Fibroblast of lung (primary cell): ENCODE measurements at regions not wholly inside any gene's neighbourhood (a gene's known extent, or its start where the extent isn't known, plus 50 kb on each side); places are given as distances from the start of the nearest gene placed in this dataset.

Experiments used
- DNase-seq, 2 donors: peaks; one replicate each; pipeline versions ENCODE4 v3.0.0 to v3.0.0-alpha.2; 2010; ENCODE audit warnings: low read depth in 2 of 2
- H2AFZ ChIP-seq: 2 replicates; pipeline ENCODE4 v1.5.1; 2012; ENCODE audit warnings: low read length, control low read depth, inconsistent platforms
- H3K27ac ChIP-seq: 2 replicates; pipeline ENCODE4 v1.5.1; 2011; ENCODE audit warnings: low read length, control low read depth; ENCODE audit not compliant: insufficient read depth
- H3K27me3 ChIP-seq: 2 replicates; pipeline ENCODE4 v1.5.1; 2011; ENCODE audit warnings: mild to moderate bottlenecking, low read length; ENCODE audit not compliant: control insufficient read depth, insufficient read depth
- H3K36me3 ChIP-seq: 2 replicates; pipeline ENCODE4 v1.5.1; 2011; ENCODE audit warnings: low read length; ENCODE audit not compliant: control insufficient read depth, insufficient read depth
- H3K4me1 ChIP-seq: 2 replicates; pipeline ENCODE4 v1.5.1; 2011; ENCODE audit warnings: low read length; ENCODE audit not compliant: control insufficient read depth, insufficient read depth; ENCODE audit errors: extremely low read depth
- H3K4me2 ChIP-seq: 2 replicates; pipeline ENCODE4 v1.5.1; 2011; ENCODE audit warnings: low read length, control low read depth; ENCODE audit not compliant: insufficient read depth; ENCODE audit errors: extremely low read depth
- H3K4me3 ChIP-seq, 4 experiments: fragments of 200-600 bp in 1 of 4; sonication (generic) in 1 of 4; replicated peaks in 1 of 4; 2 replicates each; pipeline ENCODE4 v1.5.1; 2011 to 2016; ENCODE audit warnings: low read length in 4 of 4, low read depth in 3 of 4, mild to moderate bottlenecking in 3 of 4, control low read depth in 2 of 4, inconsistent platforms in 1 of 4, mixed read lengths in 1 of 4; ENCODE audit not compliant: insufficient read depth in 1 of 4; ENCODE audit errors: control extremely low read depth in 1 of 4
- H3K79me2 ChIP-seq: 2 replicates; pipeline ENCODE4 v1.5.1; 2012; ENCODE audit warnings: mild to moderate bottlenecking, low read length, inconsistent platforms; ENCODE audit not compliant: control insufficient read depth, insufficient read depth
- H3K9ac ChIP-seq: 2 replicates; pipeline ENCODE4 v1.5.1; 2011; ENCODE audit warnings: mild to moderate bottlenecking, low read length, control low read depth; ENCODE audit not compliant: insufficient read depth
- H3K9me3 ChIP-seq: 2 replicates; pipeline ENCODE4 v1.5.1; 2012; ENCODE audit warnings: low read depth, low read length; ENCODE audit not compliant: control insufficient read depth, insufficient read depth
- H4K20me1 ChIP-seq: 2 replicates; pipeline ENCODE4 v1.5.1; 2011; ENCODE audit warnings: low read length; ENCODE audit not compliant: control insufficient read depth, insufficient read depth; ENCODE audit errors: extremely low read depth
- EZH2 ChIP-seq: IDR thresholded peaks from 2 replicates; pipeline ENCODE4 v1.5.1; 2012; ENCODE audit warnings: low read length, control low read depth, mild to moderate bottlenecking; ENCODE audit errors: missing control alignments
- TF ChIP-seq, protein P1 (sequence below), 2 donors: IDR thresholded peaks in 1 of 2; conservative IDR thresholded peaks in 1 of 2; 1 replicate in 1 of 2; 2 replicates in 1 of 2; pipeline ENCODE4 v1.5.1; 2011 to 2012; ENCODE audit warnings: low read length in 2 of 2, control low read depth in 1 of 2, inconsistent platforms in 1 of 2, low read depth in 1 of 2, mild to moderate bottlenecking in 1 of 2

DNA sequence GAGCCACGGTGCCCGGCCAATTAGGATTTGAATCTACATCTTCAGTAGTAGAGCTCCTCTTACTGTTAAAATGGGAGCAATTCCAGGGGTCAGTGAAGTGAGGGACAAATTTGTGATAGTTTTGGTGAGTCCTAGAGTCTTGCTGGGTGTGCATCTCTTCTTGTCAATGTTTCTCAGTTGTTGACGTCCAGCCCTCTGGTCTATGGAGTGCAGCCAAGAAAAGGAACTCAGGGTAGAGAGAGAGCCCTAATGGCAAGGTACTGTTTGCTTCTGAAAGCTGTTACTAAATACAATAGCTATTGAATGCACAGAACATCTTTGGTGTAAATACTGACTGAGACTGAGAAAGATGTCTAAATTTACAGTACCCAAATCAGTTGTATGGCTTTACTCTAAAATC, 282.5 kb upstream of the SALL1 start:
- peak; percentile 12 to 14 for DNase-seq

DNA sequence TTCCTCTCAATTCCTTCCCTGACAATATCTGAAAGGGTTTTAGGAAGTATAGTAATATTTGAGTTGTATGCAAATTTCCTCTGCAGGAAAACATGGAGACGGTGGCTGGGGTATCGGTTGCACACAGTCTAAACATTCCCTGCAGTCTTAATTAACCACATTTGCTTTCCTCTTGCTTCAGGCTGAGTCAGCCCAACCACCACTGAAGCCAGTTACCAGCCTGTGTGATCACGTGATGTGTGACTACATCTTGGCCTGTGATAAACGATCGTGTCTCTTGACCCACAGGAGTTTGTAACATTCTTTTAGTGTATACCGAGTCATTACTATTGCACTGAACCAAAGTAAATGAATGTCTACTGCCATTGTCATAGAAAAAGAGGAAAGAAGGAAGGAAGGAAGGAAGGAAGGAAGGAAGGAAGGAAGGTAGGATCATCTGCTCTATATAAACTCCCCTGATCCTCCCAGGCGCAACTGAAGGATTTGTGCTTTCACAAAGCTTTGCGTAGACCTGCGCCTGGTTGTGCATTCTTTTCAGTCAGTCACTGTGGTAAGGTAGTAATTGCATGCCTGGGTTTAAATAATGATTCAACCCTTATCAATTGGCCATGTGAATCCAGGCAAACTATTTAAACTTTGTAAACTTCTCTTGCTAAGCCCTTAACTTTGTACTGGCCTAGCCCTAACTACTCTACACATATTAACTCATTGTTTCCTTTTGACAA, 280.6 kb upstream of the SALL1 start:
- no peak overlapping the region for H2AFZ ChIP-seq

More for the DNA sequence above, 282.5 kb upstream of the SALL1 start:
- Histone ChIP-seq H3K9me3 (no peaks in the 10 kb centered on the region), H3K27me3 (no peaks in the 10 kb centered on the region), H3K27ac (no peak overlapping the region), H3K4me1 (no peaks in the 10 kb centered on the region), H3K36me3 (no peaks in the 10 kb centered on the region), H2AFZ (no peak overlapping the region), H3K4me3 (no peak overlapping the region), H3K4me2 (no peak overlapping the region), H3K9ac (no peak overlapping the region), H3K79me2 (no peaks in the 10 kb centered on the region), H4K20me1 (no peaks in the 10 kb centered on the region)
- no peak for TF ChIP-seq EZH2
- TF ChIP-seq, protein P1, sequence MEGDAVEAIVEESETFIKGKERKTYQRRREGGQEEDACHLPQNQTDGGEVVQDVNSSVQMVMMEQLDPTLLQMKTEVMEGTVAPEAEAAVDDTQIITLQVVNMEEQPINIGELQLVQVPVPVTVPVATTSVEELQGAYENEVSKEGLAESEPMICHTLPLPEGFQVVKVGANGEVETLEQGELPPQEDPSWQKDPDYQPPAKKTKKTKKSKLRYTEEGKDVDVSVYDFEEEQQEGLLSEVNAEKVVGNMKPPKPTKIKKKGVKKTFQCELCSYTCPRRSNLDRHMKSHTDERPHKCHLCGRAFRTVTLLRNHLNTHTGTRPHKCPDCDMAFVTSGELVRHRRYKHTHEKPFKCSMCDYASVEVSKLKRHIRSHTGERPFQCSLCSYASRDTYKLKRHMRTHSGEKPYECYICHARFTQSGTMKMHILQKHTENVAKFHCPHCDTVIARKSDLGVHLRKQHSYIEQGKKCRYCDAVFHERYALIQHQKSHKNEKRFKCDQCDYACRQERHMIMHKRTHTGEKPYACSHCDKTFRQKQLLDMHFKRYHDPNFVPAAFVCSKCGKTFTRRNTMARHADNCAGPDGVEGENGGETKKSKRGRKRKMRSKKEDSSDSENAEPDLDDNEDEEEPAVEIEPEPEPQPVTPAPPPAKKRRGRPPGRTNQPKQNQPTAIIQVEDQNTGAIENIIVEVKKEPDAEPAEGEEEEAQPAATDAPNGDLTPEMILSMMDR (conservative IDR thresholded peaks at IDR 0.05 in 1 of 2, IDR thresholded peaks at IDR 0.05 in 1 of 2; ENCODE audit: low read depth in 1 of 2, low read length in 2 of 2), result no peak

DNA sequence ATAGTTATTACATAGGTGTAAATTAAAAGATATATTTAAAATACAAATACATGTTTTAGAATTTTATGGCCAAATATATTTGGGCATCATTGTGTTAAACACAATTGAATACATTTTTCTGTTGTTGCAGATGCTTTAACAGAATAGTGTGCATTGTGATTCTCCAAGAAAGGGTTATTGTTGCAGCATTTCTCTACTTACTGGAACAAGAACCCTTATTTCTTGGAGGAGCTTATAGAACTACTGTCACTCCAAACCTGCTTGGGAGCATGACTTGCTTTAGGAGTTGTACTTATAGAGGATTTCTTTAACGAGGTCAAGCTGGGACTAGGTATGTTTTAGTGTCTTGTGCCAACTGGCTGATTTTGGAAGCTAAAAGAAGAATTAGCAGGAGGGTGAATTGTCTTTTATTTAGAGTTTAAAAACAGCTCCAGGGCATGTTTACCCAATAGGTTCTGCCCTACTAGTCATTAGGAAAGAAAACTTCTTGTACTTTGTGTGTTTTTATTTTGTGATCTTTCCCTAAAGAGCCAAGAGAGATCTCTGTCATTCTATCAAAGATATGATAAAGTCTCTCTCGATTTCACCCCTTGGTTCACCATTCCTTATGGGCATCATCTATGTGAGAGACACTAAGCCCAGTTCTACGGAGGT, 279.8 kb upstream of the SALL1 start:
- Histone ChIP-seq H4K20me1 (no peaks in the 10 kb centered on the region), H3K27me3 (no peaks in the 10 kb centered on the region), H2AFZ (no peak overlapping the region), H3K79me2 (no peaks in the 10 kb centered on the region), H3K27ac (no peak overlapping the region), H3K4me3 (no peak overlapping the region), H3K9me3 (no peaks in the 10 kb centered on the region), H3K4me1 (no peaks in the 10 kb centered on the region), H3K4me2 (peak overlapping the region; percentile 7), H3K9ac (no peak overlapping the region), H3K36me3 (no peaks in the 10 kb centered on the region)
- no peak for DNase-seq
- TF ChIP-seq EZH2, result no peak
- TF ChIP-seq, protein P1 (conservative IDR thresholded peaks at IDR 0.05 in 1 of 2, IDR thresholded peaks at IDR 0.05 in 1 of 2; ENCODE audit: low read depth in 1 of 2, low read length in 2 of 2), result no peak

More for the DNA sequence above, 280.6 kb upstream of the SALL1 start:
- no peaks in the 10 kb centered on the region for H3K4me1 ChIP-seq
- no peaks in the 10 kb centered on the region for H3K27me3 ChIP-seq
- H3K79me2 ChIP-seq, result no peaks in the 10 kb centered on the region
- H3K36me3 ChIP-seq, result no peaks in the 10 kb centered on the region
- DNase-seq, result peak; percentile 97 to 100
- no peak overlapping the region for H3K9ac ChIP-seq
- no peaks in the 10 kb centered on the region for H4K20me1 ChIP-seq
- no peak for TF ChIP-seq EZH2
- TF ChIP-seq, protein P1 (conservative IDR thresholded peaks at IDR 0.05 in 1 of 2, IDR thresholded peaks at IDR 0.05 in 1 of 2; ENCODE audit: low read depth in 1 of 2, low read length in 2 of 2), result no peak
- H3K27ac ChIP-seq, result no peak overlapping the region
- H3K9me3 ChIP-seq, result no peaks in the 10 kb centered on the region
- no peak overlapping the region for H3K4me3 ChIP-seq
- H3K4me2 ChIP-seq, result peak overlapping the region; percentile 7
